HepG2 (cell line): ENCODE measurements at regions not wholly inside any gene's neighbourhood (a gene's known extent, or its start where the extent isn't known, plus 50 kb on each side); places are given as distances from the start of the nearest gene placed in this dataset.

ENCODE experiments used
- ATAC-seq: fragments of 200-7000 bp; cut with Tn5 transposase; 3 replicates; pipeline ENCODE4 v1.9.1; 2020; ENCODE audit warnings: mild to moderate bottlenecking, moderate library complexity
- BruUV-seq: library from RNA; stranded (reverse); fragments of 400-500 nt; replicated peaks from 2 replicates; lab custom pipeline; 2021; lab: Mats Ljungman, UMichigan
- CTCF ChIA-PET: fragments of 300-600 bp; formaldehyde crosslinking; extraction: SDS; loops from one replicate; lab custom pipeline; 2021; ENCODE audit warnings: low total read pairs, inconsistent platforms, low intra/inter-chr PET ratio; lab: Yijun Ruan, JAX
- POLR2A ChIA-PET: fragments of 350-600 bp; sonication (Branson Sonifier 250); formaldehyde crosslinking; loops from one replicate; lab custom pipeline; 2020; ENCODE audit warnings: antibody characterized with exemption, inconsistent platforms; lab: Yijun Ruan, JAX
- DNase-seq: peaks from one replicate; pipeline ENCODE4 v3.0.0-alpha.2; 2015; ENCODE audit warnings: low spot score
- FAIRE-seq: peaks from 3 replicates; lab custom pipeline; 2011; peaks lifted over from hg19 to GRCh38; lab: Jason Lieb, UNC
- H2AFZ ChIP-seq: one replicate; pipeline ENCODE4 v1.6.1; 2011; ENCODE audit warnings: low read length, inconsistent platforms
- H3K27ac ChIP-seq: fragments of 300-600 bp; 3 replicates; pipeline ENCODE4 v1.8.0; 2011; ENCODE audit warnings: mixed run types, mild to moderate bottlenecking, mixed read lengths, low read length, inconsistent platforms; ENCODE audit not compliant: insufficient read depth; ENCODE audit errors: extremely low read length
- H3K27me3 ChIP-seq, 2 experiments: fragments of 200-600 bp in 1 of 2; 2 replicates in 1 of 2; 3 replicates in 1 of 2; pipeline versions ENCODE4 v1.6.0 to v1.8.0; 2011; ENCODE audit warnings: low read length in 2 of 2, mild to moderate bottlenecking in 2 of 2, moderate library complexity in 2 of 2, inconsistent platforms in 1 of 2; ENCODE audit not compliant: insufficient read depth in 2 of 2, control insufficient read depth in 1 of 2
- H3K36me3 ChIP-seq, 2 experiments: fragments of 200-600 bp in 1 of 2; replicated peaks in 1 of 2; 2 replicates in 1 of 2; 3 replicates in 1 of 2; pipeline versions ENCODE4 v1.5.1 to v1.8.0; 2011; ENCODE audit warnings: low read length in 2 of 2, inconsistent platforms in 1 of 2; ENCODE audit not compliant: insufficient read depth in 2 of 2, control insufficient read depth in 1 of 2
- H3K4me1 ChIP-seq: 2 replicates; pipeline ENCODE4 v1.5.1; 2012; ENCODE audit warnings: low read length, inconsistent platforms; ENCODE audit not compliant: insufficient read depth
- H3K4me2 ChIP-seq: 2 replicates; pipeline ENCODE4 v1.6.0; 2011; ENCODE audit warnings: low read depth, low read length, inconsistent platforms
- H3K4me3 ChIP-seq, 3 experiments: fragments of 200-600 bp in 1 of 3; sonication (generic), shearing (Covaris generic) in 1 of 3; replicated peaks in 1 of 3; 2 replicates each; pipeline ENCODE4 v1.5.1; 2011 to 2016; ENCODE audit warnings: low read length in 3 of 3, inconsistent platforms in 2 of 3, low read depth in 2 of 3, mild to moderate bottlenecking in 2 of 3, control low read depth in 1 of 3, mixed read lengths in 1 of 3; ENCODE audit not compliant: insufficient read depth in 1 of 3
- H3K79me2 ChIP-seq: one replicate; pipeline ENCODE4 v1.6.1; 2011; ENCODE audit warnings: low read length, inconsistent platforms; ENCODE audit not compliant: insufficient read depth
- H3K9ac ChIP-seq: 2 replicates; pipeline ENCODE4 v1.6.0; 2011; ENCODE audit warnings: mild to moderate bottlenecking, low read depth, low read length, inconsistent platforms; ENCODE audit not compliant: insufficient read depth
- H3K9me3 ChIP-seq: 2 replicates; pipeline ENCODE4 v1.5.1; 2012; ENCODE audit warnings: mild to moderate bottlenecking, low read length
- H4K20me1 ChIP-seq: 2 replicates; pipeline ENCODE4 v1.6.0; 2011; ENCODE audit warnings: inconsistent platforms, mild to moderate bottlenecking, low read length, moderate library complexity; ENCODE audit not compliant: insufficient read depth
- BHLHE40 ChIP-seq: IDR thresholded peaks from 2 replicates; pipeline ENCODE4 v1.6.1; 2011; ENCODE audit warnings: low read length, improper control_type of control experiment
- FOXA1 ChIP-seq, 2 experiments: fragments of 450-650 bp in 1 of 2; sonication (generic) in 1 of 2; formaldehyde crosslinking in 1 of 2; IDR thresholded peaks; 2 replicates each; pipeline versions ENCODE4 v1.4.0 to v1.6.1; 2016 to 2020; ENCODE audit warnings: missing genetic modification reagents in 1 of 2
- GZF1 ChIP-seq: sonication (generic); formaldehyde crosslinking; IDR thresholded peaks from 2 replicates; pipeline ENCODE4 v1.5.1; 2020; ENCODE audit warnings: mild to moderate bottlenecking, missing genetic modification reagents
- HIVEP1 ChIP-seq: sonication (generic); formaldehyde crosslinking; IDR thresholded peaks from 2 replicates; pipeline ENCODE4 v1.4.0; 2020; ENCODE audit warnings: mild to moderate bottlenecking, missing genetic modification reagents
- HMG20A ChIP-seq: IDR thresholded peaks from 2 replicates; pipeline ENCODE4 v1.6.1; 2016; ENCODE audit warnings: borderline replicate concordance
- NFRKB ChIP-seq: fragments of 450-650 bp; IDR thresholded peaks from 2 replicates; pipeline ENCODE4 v1.6.1; 2017
- PHB2 ChIP-seq: fragments of 450-650 bp; IDR thresholded peaks from 2 replicates; pipeline ENCODE4 v1.6.1; 2018; ENCODE audit not compliant: partially characterized antibody
- RFX5 ChIP-seq: IDR thresholded peaks from 2 replicates; pipeline ENCODE4 v1.6.1; 2011; ENCODE audit warnings: low read depth, low read length, improper control_type of control experiment
- SPEN ChIP-seq: sonication (generic); formaldehyde crosslinking; IDR thresholded peaks from 2 replicates; pipeline ENCODE4 v1.5.1; 2020; ENCODE audit warnings: low read depth, mild to moderate bottlenecking, missing genetic modification reagents
- ZBTB7A ChIP-seq: sonication (generic); formaldehyde crosslinking; IDR thresholded peaks from 2 replicates; pipeline ENCODE4 v1.8.0; 2022; ENCODE audit warnings: mild to moderate bottlenecking, missing genetic modification reagents
- ZFAT ChIP-seq: sonication (generic); formaldehyde crosslinking; conservative IDR thresholded peaks from 2 replicates; pipeline ENCODE4 v1.8.1; 2023; ENCODE audit warnings: missing genetic modification reagents, inconsistent platforms
- ZNF569 ChIP-seq: sonication (generic); formaldehyde crosslinking; IDR thresholded peaks from 2 replicates; pipeline ENCODE4 v1.5.0; 2020; ENCODE audit warnings: mild to moderate bottlenecking, missing genetic modification reagents, moderate library complexity, borderline replicate concordance
- ZNF784 ChIP-seq: sonication (generic); formaldehyde crosslinking; IDR thresholded peaks from 2 replicates; pipeline ENCODE4 v1.5.1; 2020; ENCODE audit warnings: missing genetic modification reagents, mild to moderate bottlenecking, borderline replicate concordance
- ZNF792 ChIP-seq: IDR thresholded peaks from 2 replicates; pipeline ENCODE4 v1.6.1; 2016
- ZSCAN31 ChIP-seq: sonication (generic); formaldehyde crosslinking; IDR thresholded peaks from 2 replicates; pipeline ENCODE4 v1.5.0; 2020; ENCODE audit warnings: low read depth, mild to moderate bottlenecking, missing genetic modification reagents
- WGBS: methylation state at CpG from one replicate; pipeline ENCODE4 v1.1.6; 2017; ENCODE audit warnings: low lambda C conversion rate; 5-methylcytosine and 5-hydroxymethylcytosine counted together
- in situ Hi-C: cut with HindIII; loops from 2 replicates; pipeline ENCODE4 v1.10.0; 2017; ENCODE audit warnings: low pct_unique_long_range_greater_than_20kb; ENCODE audit not compliant: extremely low pct_ligation_motif_present
- intact Hi-C: fragments of 100-400 bp; cut with micrococcal nuclease; formaldehyde crosslinking; loops from one replicate; pipeline ENCODE4 v1.10.0; 2022; ENCODE audit not compliant: unreplicated experiment
- TF ChIP-seq, protein P1 (sequence below): sonication (generic); formaldehyde crosslinking; IDR thresholded peaks from 2 replicates; pipeline ENCODE4 v1.4.0; 2020; ENCODE audit warnings: missing genetic modification reagents
- TF ChIP-seq, protein P2 (sequence below): sonication (generic); formaldehyde crosslinking; IDR thresholded peaks from 2 replicates; pipeline ENCODE4 v1.8.0; 2022; ENCODE audit warnings: missing genetic modification reagents, mild to moderate bottlenecking, moderate library complexity, borderline replicate concordance

- no peak for TF ChIP-seq ZNF784 (CRISPR knock-in tag)
- no peak for TF ChIP-seq ZFAT (CRISPR knock-in tag)
- TF ChIP-seq RFX5: no peak
- no peak for TF ChIP-seq ZNF792 (CRISPR knock-in tag)
- TF ChIP-seq SPEN (CRISPR knock-in tag): no peak
- no peak for TF ChIP-seq ZNF569 (CRISPR knock-in tag)
- no peak for TF ChIP-seq NFRKB
- no peak for TF ChIP-seq PHB2
- TF ChIP-seq, protein P1, sequence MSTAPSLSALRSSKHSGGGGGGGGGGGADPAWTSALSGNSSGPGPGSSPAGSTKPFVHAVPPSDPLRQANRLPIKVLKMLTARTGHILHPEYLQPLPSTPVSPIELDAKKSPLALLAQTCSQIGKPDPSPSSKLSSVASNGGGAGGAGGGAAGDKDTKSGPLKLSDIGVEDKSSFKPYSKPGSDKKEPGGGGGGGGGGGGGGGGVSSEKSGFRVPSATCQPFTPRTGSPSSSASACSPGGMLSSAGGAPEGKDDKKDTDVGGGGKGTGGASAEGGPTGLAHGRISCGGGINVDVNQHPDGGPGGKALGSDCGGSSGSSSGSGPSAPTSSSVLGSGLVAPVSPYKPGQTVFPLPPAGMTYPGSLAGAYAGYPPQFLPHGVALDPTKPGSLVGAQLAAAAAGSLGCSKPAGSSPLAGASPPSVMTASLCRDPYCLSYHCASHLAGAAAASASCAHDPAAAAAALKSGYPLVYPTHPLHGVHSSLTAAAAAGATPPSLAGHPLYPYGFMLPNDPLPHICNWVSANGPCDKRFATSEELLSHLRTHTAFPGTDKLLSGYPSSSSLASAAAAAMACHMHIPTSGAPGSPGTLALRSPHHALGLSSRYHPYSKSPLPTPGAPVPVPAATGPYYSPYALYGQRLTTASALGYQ (CRISPR knock-in tag): no peak
- TF ChIP-seq, protein P2, sequence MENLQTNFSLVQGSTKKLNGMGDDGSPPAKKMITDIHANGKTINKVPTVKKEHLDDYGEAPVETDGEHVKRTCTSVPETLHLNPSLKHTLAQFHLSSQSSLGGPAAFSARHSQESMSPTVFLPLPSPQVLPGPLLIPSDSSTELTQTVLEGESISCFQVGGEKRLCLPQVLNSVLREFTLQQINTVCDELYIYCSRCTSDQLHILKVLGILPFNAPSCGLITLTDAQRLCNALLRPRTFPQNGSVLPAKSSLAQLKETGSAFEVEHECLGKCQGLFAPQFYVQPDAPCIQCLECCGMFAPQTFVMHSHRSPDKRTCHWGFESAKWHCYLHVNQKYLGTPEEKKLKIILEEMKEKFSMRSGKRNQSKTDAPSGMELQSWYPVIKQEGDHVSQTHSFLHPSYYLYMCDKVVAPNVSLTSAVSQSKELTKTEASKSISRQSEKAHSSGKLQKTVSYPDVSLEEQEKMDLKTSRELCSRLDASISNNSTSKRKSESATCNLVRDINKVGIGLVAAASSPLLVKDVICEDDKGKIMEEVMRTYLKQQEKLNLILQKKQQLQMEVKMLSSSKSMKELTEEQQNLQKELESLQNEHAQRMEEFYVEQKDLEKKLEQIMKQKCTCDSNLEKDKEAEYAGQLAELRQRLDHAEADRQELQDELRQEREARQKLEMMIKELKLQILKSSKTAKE (CRISPR knock-in tag): no peak
- TF ChIP-seq HMG20A (CRISPR knock-in tag): no peak
- no peak for TF ChIP-seq ZBTB7A (CRISPR knock-in tag)
- no peak for TF ChIP-seq ZSCAN31 (CRISPR knock-in tag)
- TF ChIP-seq GZF1 (CRISPR knock-in tag): no peak
- TF ChIP-seq HIVEP1 (CRISPR knock-in tag): no peak
- no peak for TF ChIP-seq FOXA1 (IDR thresholded peaks at IDR 0.05)
- no peak for TF ChIP-seq FOXA1 (CRISPR knock-in tag; IDR thresholded peaks at IDR 0.05)
- TF ChIP-seq BHLHE40: no peak
- no peaks in the 10 kb centered on the region for H3K79me2 ChIP-seq
- H3K4me2 ChIP-seq: no peak overlapping the region
- ChIA-PET POLR2A (no interaction called here), CTCF (no interaction called here)
- H3K27me3 ChIP-seq: no peaks in the 10 kb centered on the region
- H3K4me1 ChIP-seq: no peaks in the 10 kb centered on the region
- DNase-seq (no peak), FAIRE-seq (no peak), ATAC-seq (no peak)
- in situ Hi-C loops: no loop called here
- intact Hi-C loops: no loop called here
- H3K36me3 ChIP-seq: no peaks in the 10 kb centered on the region
- no peak overlapping the region for H3K4me3 ChIP-seq
- no peak overlapping the region for H3K27ac ChIP-seq
- 66% methylated on average over 10 of the region's 39 CpGs for WGBS
- H4K20me1 ChIP-seq: no peaks in the 10 kb centered on the region
- peaks cover 19% of the 10 kb centered on the region; the same call in 1 of the 2 replicates for H3K9me3 ChIP-seq
- no TSS peak for BruUV-seq
- no peak overlapping the region for H3K9ac ChIP-seq
- no peak overlapping the region for H2AFZ ChIP-seq
These were observed 958.0 kb downstream of the RPA4 start for GRCh38 chrX:97841544-97842179.
